ENCODE measurements at regions not wholly inside any gene's neighbourhood (a gene's known extent, or its start where the extent isn't known, plus 50 kb on each side); places are given as distances from the start of the nearest gene placed in this dataset.

- no peak for DNase-seq
Measured at GRCh38 chr13:85445534-85445933, 353.7 kb downstream of the SLITRK6 start.

- DNase-seq = no peak
Measured at GRCh38 chr13:85441975-85442374, 357.2 kb downstream of the SLITRK6 start.

GRCh38 chr13:85441364-85441763, 357.9 kb downstream of the SLITRK6 start:
- no peak for DNase-seq

GRCh38 chr13:85436029-85436428, 363.2 kb downstream of the SLITRK6 start:
- no peak for DNase-seq

- no peak for DNase-seq
Measured at GRCh38 chr13:85434927-85435326, 364.3 kb downstream of the SLITRK6 start.

- no peak for DNase-seq
Measured at GRCh38 chr13:85432881-85433280, 366.3 kb downstream of the SLITRK6 start.

- DNase-seq = no peak
Measured at GRCh38 chr13:85431720-85432119, 367.5 kb downstream of the SLITRK6 start.

- DNase-seq = no peak
Measured at GRCh38 chr13:85430216-85430794, 368.9 kb downstream of the SLITRK6 start.

GRCh38 chr13:85427416-85427815, 371.8 kb downstream of the SLITRK6 start:
- no peak for DNase-seq

- DNase-seq = no peak
Measured at GRCh38 chr13:85420136-85420535, 379.1 kb downstream of the SLITRK6 start.

GRCh38 chr13:85419611-85420010, 379.6 kb downstream of the SLITRK6 start:
- no peak for DNase-seq

- DNase-seq = no peak
Measured at GRCh38 chr13:85417807-85418206, 381.4 kb downstream of the SLITRK6 start.

- no peak for DNase-seq
Measured at GRCh38 chr13:85413664-85414063, 385.6 kb downstream of the SLITRK6 start.

- DNase-seq = no peak
Measured at GRCh38 chr13:85412448-85412847, 386.8 kb downstream of the SLITRK6 start.

GRCh38 chr13:85411591-85411990, 387.6 kb downstream of the SLITRK6 start:
- no peak for DNase-seq

- DNase-seq = no peak
Measured at GRCh38 chr13:85408415-85408814, 390.8 kb downstream of the SLITRK6 start.

GRCh38 chr13:85406269-85406975, 392.8 kb downstream of the SLITRK6 start:
- no peak for DNase-seq

GRCh38 chr13:85405316-85405897, 393.8 kb downstream of the SLITRK6 start:
- DNase-seq = no peak

GRCh38 chr13:85386424-85386823, 412.8 kb downstream of the SLITRK6 start:
- no peak for DNase-seq

GRCh38 chr13:85383291-85383690, 415.9 kb downstream of the SLITRK6 start:
- DNase-seq = no peak

GRCh38 chr13:85381082-85381481, 418.1 kb downstream of the SLITRK6 start:
- DNase-seq = no peak

GRCh38 chr13:85379991-85380390, 419.2 kb downstream of the SLITRK6 start:
- DNase-seq = no peak

GRCh38 chr13:85379433-85379832, 419.8 kb downstream of the SLITRK6 start:
- no peak for DNase-seq

GRCh38 chr13:85377783-85378182, 421.4 kb downstream of the SLITRK6 start:
- DNase-seq = no peak

Data from central memory CD4-positive, alpha-beta T cell (primary cell).